Right ventricle myocardium superior (tissue), 1 donor: ENCODE measurements at regions not wholly inside any gene's neighbourhood (a gene's known extent, or its start where the extent isn't known, plus 50 kb on each side); places are given as distances from the start of the nearest gene placed in this dataset.
A peak's percentile ranks its signal among the peaks of the same experiment; 100 is the strongest.
"Not testable (repeated sequence)": the region's sequence is repeated elsewhere in the genome, so short reads cannot be mapped to it uniquely, and the experiment has no call there.

Source experiments
- ATAC-seq: fragments of 200-7000 bp; cut with Tn5 transposase; one replicate; pipeline ENCODE4 v1.9.1; 2020; ENCODE audit warnings: mild to moderate bottlenecking; ENCODE audit not compliant: poor library complexity
- DNase-seq: peaks from one replicate; pipeline ENCODE4 v3.0.0-alpha.2; 2020
- intact Hi-C: fragments of 100-400 bp; cut with DNase I; formaldehyde crosslinking; loops from one replicate; pipeline ENCODE4 v1.11.2; 2022
- donor health status: DM: no; HTN: yes; CAD: no; lungs with severe emphysema.

- intact Hi-C loops: no loop called here
- ATAC-seq (no peak), DNase-seq (no peak)
Measured at GRCh38 chr14:46596236-46596635, 55.3 kb downstream of the RPL10L start.

- ATAC-seq (no peak), DNase-seq (no peak)
- intact Hi-C loops: no loop called here
Measured at GRCh38 chr14:46582826-46583225, 68.8 kb downstream of the RPL10L start.

GRCh38 chr14:46581036-46581671, 70.4 kb downstream of the RPL10L start:
- ATAC-seq: no peak
- no peak for DNase-seq

GRCh38 chr14:46574978-46575375, 76.6 kb downstream of the RPL10L start:
- no peak for ATAC-seq
- DNase-seq: no peak
- intact Hi-C loops: no loop called here

More at GRCh38 chr14:46581036-46581671, 70.4 kb downstream of the RPL10L start:
- intact Hi-C loops: no loop called here

GRCh38 chr14:46574221-46574977, 77.2 kb downstream of the RPL10L start:
- DNase-seq (no peak), ATAC-seq (no peak)
- intact Hi-C loops: no loop called here

- ATAC-seq (no peak), DNase-seq (no peak)
- intact Hi-C loops: no loop called here
Measured at GRCh38 chr14:46573498-46573897, 78.1 kb downstream of the RPL10L start.

- intact Hi-C loops: no loop called here
- DNase-seq (no peak), ATAC-seq (no peak)
Measured at GRCh38 chr14:46571970-46572369, 79.6 kb downstream of the RPL10L start.

GRCh38 chr14:46568161-46568560, 83.4 kb downstream of the RPL10L start:
- intact Hi-C loops, ATAC-seq: not testable (repeated sequence)

GRCh38 chr14:46550836-46551235, 100.7 kb downstream of the RPL10L start:
- intact Hi-C loops: no loop called here
- DNase-seq: no peak

More at GRCh38 chr14:46568161-46568560, 83.4 kb downstream of the RPL10L start:
- not testable (repeated sequence) for DNase-seq

GRCh38 chr14:46540986-46541385, 110.6 kb downstream of the RPL10L start:
- intact Hi-C loops: no loop called here
- DNase-seq (no peak), ATAC-seq (no peak)

More at GRCh38 chr14:46550836-46551235, 100.7 kb downstream of the RPL10L start:
- no peak for ATAC-seq

GRCh38 chr14:46519121-46519520, 132.5 kb downstream of the RPL10L start:
- no peak for ATAC-seq
- no peak for DNase-seq
- intact Hi-C loops: no loop called here

- DNase-seq: peak; percentile 17
- intact Hi-C loops, ATAC-seq: not testable (repeated sequence)
Measured at GRCh38 chr14:46508752-46509151, 142.8 kb downstream of the RPL10L start.

- no peak for DNase-seq
- intact Hi-C loops: no loop called here
- ATAC-seq: no peak
Measured at GRCh38 chr14:46499521-46499920, 152.1 kb downstream of the RPL10L start.

GRCh38 chr14:46496409-46496808, 155.2 kb downstream of the RPL10L start:
- no peak for DNase-seq
- no peak for ATAC-seq
- intact Hi-C loops: no loop called here

GRCh38 chr14:46490238-46490685, 161.3 kb downstream of the RPL10L start:
- DNase-seq: no peak
- intact Hi-C loops: no loop called here

GRCh38 chr14:46488374-46488773, 163.2 kb downstream of the RPL10L start:
- intact Hi-C loops: no loop called here
- DNase-seq (no peak), ATAC-seq (no peak)

More at GRCh38 chr14:46490238-46490685, 161.3 kb downstream of the RPL10L start:
- ATAC-seq: no peak

GRCh38 chr14:46487582-46488350, 163.8 kb downstream of the RPL10L start:
- intact Hi-C loops: no loop called here
- DNase-seq (no peak), ATAC-seq (no peak)

- DNase-seq (no peak), ATAC-seq (no peak)
- intact Hi-C loops: no loop called here
Measured at GRCh38 chr14:46482200-46482599, 169.4 kb downstream of the RPL10L start.

GRCh38 chr14:46480817-46481216, 170.8 kb downstream of the RPL10L start:
- ATAC-seq: no peak
- intact Hi-C loops: no loop called here
- DNase-seq: no peak
